HEK293 (cell line): ENCODE measurements at regions not wholly inside any gene's neighbourhood (a gene's known extent, or its start where the extent isn't known, plus 50 kb on each side); places are given as distances from the start of the nearest gene placed in this dataset.

Experiments used
- CTCF ChIA-PET: fragments of 350-600 bp; formaldehyde crosslinking; extraction: SDS; loops from one replicate; lab custom pipeline; 2021; ENCODE audit warnings: antibody characterized with exemption; lab: Yijun Ruan, JAX
- POLR2A ChIA-PET: fragments of 300-600 bp; formaldehyde crosslinking; extraction: SDS; loops from one replicate; lab custom pipeline; 2020; ENCODE audit warnings: antibody characterized with exemption, inconsistent platforms; lab: Yijun Ruan, JAX
- H3K27ac ChIP-seq: fragments of 200-500 bp; sonication (Bioruptor generic); 2 replicates; pipeline ENCODE4 v1.5.1; 2014; ENCODE audit warnings: low read depth, low read length, control low read depth, inconsistent platforms; ENCODE audit errors: extremely low read depth
- H3K36me3 ChIP-seq, 2 experiments: fragments of 200-500 bp in 1 of 2; sonication (Bioruptor generic) in 1 of 2; 1 replicate in 1 of 2; 2 replicates in 1 of 2; pipeline ENCODE4 v1.5.1; 2014 to 2017; ENCODE audit warnings: inconsistent platforms in 2 of 2, low read length in 2 of 2; ENCODE audit not compliant: control insufficient read depth in 2 of 2, insufficient read depth in 1 of 2
- H3K4me1 ChIP-seq: fragments of 200-500 bp; sonication (Bioruptor generic); 2 replicates; pipeline ENCODE4 v1.5.1; 2014; ENCODE audit warnings: mild to moderate bottlenecking, low read length, inconsistent platforms; ENCODE audit not compliant: control insufficient read depth, insufficient read depth
- H3K4me3 ChIP-seq: 2 replicates; pipeline ENCODE4 v1.5.1; 2011; ENCODE audit warnings: low read depth, mild to moderate bottlenecking, control low read depth, low read length, moderate library complexity
- H3K9me3 ChIP-seq: fragments of 200-500 bp; sonication (Bioruptor generic); 2 replicates; pipeline ENCODE4 v1.5.1; 2014; ENCODE audit warnings: low read depth, low read length, inconsistent platforms; ENCODE audit not compliant: control insufficient read depth, insufficient read depth
- HOXD13 ChIP-seq: sonication (generic); formaldehyde crosslinking; IDR thresholded peaks from 2 replicates; pipeline ENCODE4 v1.8.0; 2022; ENCODE audit warnings: missing genetic modification reagents, borderline replicate concordance
- IKZF3 ChIP-seq: fragments of 450-650 bp; IDR thresholded peaks from 2 replicates; pipeline ENCODE4 v1.5.0; 2018; ENCODE audit warnings: missing biosample characterization, mild to moderate bottlenecking, missing genetic modification characterization, moderate library complexity
- MYNN ChIP-seq: fragments of 450-650 bp; formaldehyde crosslinking; IDR thresholded peaks from 2 replicates; pipeline ENCODE4 v1.5.1; 2016; ENCODE audit warnings: missing biosample characterization, missing genetic modification characterization, borderline replicate concordance
- OVOL3 ChIP-seq: fragments of 450-650 bp; formaldehyde crosslinking; IDR thresholded peaks from 2 replicates; pipeline ENCODE4 v1.5.1; 2016; ENCODE audit warnings: missing biosample characterization, missing genetic modification characterization
- PRDM1 ChIP-seq: fragments of 450-650 bp; formaldehyde crosslinking; IDR thresholded peaks from 2 replicates; pipeline ENCODE4; 2016; ENCODE audit warnings: missing biosample characterization, missing genetic modification characterization
- REPIN1 ChIP-seq: fragments of 450-650 bp; formaldehyde crosslinking; IDR thresholded peaks from 2 replicates; pipeline ENCODE4 v1.5.1; 2017; ENCODE audit warnings: missing biosample characterization, missing genetic modification characterization, low read depth
- ZEB2 ChIP-seq: fragments of 450-650 bp; formaldehyde crosslinking; IDR thresholded peaks from 2 replicates; pipeline ENCODE4 v1.5.1; 2016; ENCODE audit warnings: missing biosample characterization, missing genetic modification characterization
- ZFP69B ChIP-seq: fragments of 450-650 bp; formaldehyde crosslinking; IDR thresholded peaks from 2 replicates; pipeline ENCODE4 v1.5.1; 2016; ENCODE audit warnings: missing biosample characterization, missing genetic modification characterization
- ZNF175 ChIP-seq: fragments of 450-650 bp; formaldehyde crosslinking; IDR thresholded peaks from 2 replicates; pipeline ENCODE4 v1.5.1; 2016; ENCODE audit warnings: missing biosample characterization, missing genetic modification characterization
- ZNF335 ChIP-seq: fragments of 450-650 bp; formaldehyde crosslinking; conservative IDR thresholded peaks from 2 replicates; pipeline ENCODE4 v1.5.1; 2016; ENCODE audit warnings: missing biosample characterization, missing genetic modification characterization
- ZNF433 ChIP-seq: fragments of 450-650 bp; formaldehyde crosslinking; IDR thresholded peaks from 2 replicates; pipeline ENCODE4 v1.5.1; 2016; ENCODE audit warnings: missing biosample characterization, missing genetic modification characterization, low read depth
- ZNF501 ChIP-seq: fragments of 450-650 bp; formaldehyde crosslinking; IDR thresholded peaks from 2 replicates; pipeline ENCODE4 v1.5.1; 2016; ENCODE audit warnings: missing biosample characterization, missing genetic modification characterization
- ZNF514 ChIP-seq: fragments of 450-650 bp; formaldehyde crosslinking; IDR thresholded peaks from 2 replicates; pipeline ENCODE4 v1.5.1; 2016; ENCODE audit warnings: missing biosample characterization, missing genetic modification characterization
- ZNF560 ChIP-seq: fragments of 450-650 bp; formaldehyde crosslinking; IDR thresholded peaks from 2 replicates; pipeline ENCODE4 v1.5.1; 2017; ENCODE audit warnings: missing biosample characterization, missing genetic modification characterization, borderline replicate concordance
- ZNF610 ChIP-seq: fragments of 450-650 bp; formaldehyde crosslinking; IDR thresholded peaks from 2 replicates; pipeline ENCODE4 v1.5.1; 2016; ENCODE audit warnings: missing biosample characterization, missing genetic modification characterization, borderline replicate concordance
- ZNF660 ChIP-seq: fragments of 450-650 bp; IDR thresholded peaks from 2 replicates; pipeline ENCODE4 v1.5.1; 2018; ENCODE audit warnings: missing biosample characterization, mild to moderate bottlenecking, missing genetic modification characterization
- ZNF677 ChIP-seq: fragments of 450-650 bp; IDR thresholded peaks from 2 replicates; pipeline ENCODE4 v1.5.0; 2018; ENCODE audit warnings: missing biosample characterization, mild to moderate bottlenecking, missing genetic modification characterization, moderate library complexity
- ZNF76 ChIP-seq: fragments of 450-650 bp; formaldehyde crosslinking; IDR thresholded peaks from 2 replicates; pipeline ENCODE4; 2016; ENCODE audit warnings: low read depth, missing biosample characterization, missing genetic modification characterization, borderline replicate concordance
- TF ChIP-seq, protein P1 (sequence below): fragments of 450-650 bp; formaldehyde crosslinking; IDR thresholded peaks from 2 replicates; pipeline ENCODE4 v1.5.1; 2016; ENCODE audit warnings: missing biosample characterization, missing genetic modification characterization, borderline replicate concordance
- TF ChIP-seq, protein P2 (sequence below): fragments of 450-650 bp; formaldehyde crosslinking; IDR thresholded peaks from 2 replicates; pipeline ENCODE4 v1.5.1; 2017; ENCODE audit warnings: missing biosample characterization, missing genetic modification characterization
- TF ChIP-seq, protein P3 (sequence below): fragments of 450-650 bp; formaldehyde crosslinking; IDR thresholded peaks from 2 replicates; pipeline ENCODE4 v1.5.1; 2016; ENCODE audit warnings: missing biosample characterization, missing genetic modification characterization

DNA sequence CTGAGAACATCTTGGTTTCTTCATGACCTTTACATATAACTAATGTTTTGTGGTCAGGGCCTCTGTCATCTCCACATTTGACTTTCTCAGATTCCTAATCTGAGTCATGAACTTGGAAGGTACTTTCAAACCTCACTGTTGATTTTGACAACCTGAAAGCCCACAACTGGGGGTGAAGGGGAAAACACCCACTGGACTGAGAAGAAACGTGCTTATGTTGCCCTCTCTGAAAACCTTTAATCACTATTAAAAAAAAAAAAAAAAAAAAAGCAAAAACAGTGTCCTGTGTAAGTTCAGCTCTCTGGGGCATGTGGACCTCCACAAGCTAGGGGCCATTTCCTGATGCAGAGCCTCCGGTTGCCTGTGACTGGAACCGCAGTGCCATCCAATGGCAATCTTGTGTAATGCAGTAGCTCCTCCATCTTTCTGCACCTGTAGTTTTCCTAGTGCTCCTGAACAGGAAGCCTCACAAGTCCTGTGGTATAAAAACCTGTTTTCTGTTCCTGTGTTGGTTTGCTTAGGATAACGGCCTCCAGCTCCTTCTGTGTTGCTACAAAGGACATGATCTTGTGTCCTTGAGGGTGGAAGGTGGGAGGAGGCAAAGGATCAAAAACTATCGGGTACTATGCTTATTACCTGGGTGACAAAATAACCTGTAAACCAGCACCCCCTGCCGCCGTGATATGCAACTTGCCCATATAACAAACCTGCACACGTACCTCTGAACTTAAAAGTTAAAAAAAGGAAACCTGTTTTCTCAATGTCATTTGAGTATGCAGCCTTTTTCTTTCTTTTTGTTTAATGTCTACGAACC lies 124.5 kb downstream of the ZNF648 start (continued):
- TF ChIP-seq, protein P1, sequence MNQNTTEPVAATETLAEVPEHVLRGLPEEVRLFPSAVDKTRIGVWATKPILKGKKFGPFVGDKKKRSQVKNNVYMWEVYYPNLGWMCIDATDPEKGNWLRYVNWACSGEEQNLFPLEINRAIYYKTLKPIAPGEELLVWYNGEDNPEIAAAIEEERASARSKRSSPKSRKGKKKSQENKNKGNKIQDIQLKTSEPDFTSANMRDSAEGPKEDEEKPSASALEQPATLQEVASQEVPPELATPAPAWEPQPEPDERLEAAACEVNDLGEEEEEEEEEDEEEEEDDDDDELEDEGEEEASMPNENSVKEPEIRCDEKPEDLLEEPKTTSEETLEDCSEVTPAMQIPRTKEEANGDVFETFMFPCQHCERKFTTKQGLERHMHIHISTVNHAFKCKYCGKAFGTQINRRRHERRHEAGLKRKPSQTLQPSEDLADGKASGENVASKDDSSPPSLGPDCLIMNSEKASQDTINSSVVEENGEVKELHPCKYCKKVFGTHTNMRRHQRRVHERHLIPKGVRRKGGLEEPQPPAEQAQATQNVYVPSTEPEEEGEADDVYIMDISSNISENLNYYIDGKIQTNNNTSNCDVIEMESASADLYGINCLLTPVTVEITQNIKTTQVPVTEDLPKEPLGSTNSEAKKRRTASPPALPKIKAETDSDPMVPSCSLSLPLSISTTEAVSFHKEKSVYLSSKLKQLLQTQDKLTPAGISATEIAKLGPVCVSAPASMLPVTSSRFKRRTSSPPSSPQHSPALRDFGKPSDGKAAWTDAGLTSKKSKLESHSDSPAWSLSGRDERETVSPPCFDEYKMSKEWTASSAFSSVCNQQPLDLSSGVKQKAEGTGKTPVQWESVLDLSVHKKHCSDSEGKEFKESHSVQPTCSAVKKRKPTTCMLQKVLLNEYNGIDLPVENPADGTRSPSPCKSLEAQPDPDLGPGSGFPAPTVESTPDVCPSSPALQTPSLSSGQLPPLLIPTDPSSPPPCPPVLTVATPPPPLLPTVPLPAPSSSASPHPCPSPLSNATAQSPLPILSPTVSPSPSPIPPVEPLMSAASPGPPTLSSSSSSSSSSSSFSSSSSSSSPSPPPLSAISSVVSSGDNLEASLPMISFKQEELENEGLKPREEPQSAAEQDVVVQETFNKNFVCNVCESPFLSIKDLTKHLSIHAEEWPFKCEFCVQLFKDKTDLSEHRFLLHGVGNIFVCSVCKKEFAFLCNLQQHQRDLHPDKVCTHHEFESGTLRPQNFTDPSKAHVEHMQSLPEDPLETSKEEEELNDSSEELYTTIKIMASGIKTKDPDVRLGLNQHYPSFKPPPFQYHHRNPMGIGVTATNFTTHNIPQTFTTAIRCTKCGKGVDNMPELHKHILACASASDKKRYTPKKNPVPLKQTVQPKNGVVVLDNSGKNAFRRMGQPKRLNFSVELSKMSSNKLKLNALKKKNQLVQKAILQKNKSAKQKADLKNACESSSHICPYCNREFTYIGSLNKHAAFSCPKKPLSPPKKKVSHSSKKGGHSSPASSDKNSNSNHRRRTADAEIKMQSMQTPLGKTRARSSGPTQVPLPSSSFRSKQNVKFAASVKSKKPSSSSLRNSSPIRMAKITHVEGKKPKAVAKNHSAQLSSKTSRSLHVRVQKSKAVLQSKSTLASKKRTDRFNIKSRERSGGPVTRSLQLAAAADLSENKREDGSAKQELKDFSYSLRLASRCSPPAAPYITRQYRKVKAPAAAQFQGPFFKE: no peak
- TF ChIP-seq, protein P2, sequence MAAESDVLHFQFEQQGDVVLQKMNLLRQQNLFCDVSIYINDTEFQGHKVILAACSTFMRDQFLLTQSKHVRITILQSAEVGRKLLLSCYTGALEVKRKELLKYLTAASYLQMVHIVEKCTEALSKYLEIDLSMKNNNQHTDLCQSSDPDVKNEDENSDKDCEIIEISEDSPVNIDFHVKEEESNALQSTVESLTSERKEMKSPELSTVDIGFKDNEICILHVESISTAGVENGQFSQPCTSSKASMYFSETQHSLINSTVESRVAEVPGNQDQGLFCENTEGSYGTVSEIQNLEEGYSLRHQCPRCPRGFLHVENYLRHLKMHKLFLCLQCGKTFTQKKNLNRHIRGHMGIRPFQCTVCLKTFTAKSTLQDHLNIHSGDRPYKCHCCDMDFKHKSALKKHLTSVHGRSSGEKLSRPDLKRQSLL: no peak
- TF ChIP-seq ZFP69B (tag by site-specific recombination) (no peak), OVOL3 (tag by site-specific recombination) (no peak), ZNF335 (tag by site-specific recombination) (no peak)
- TF ChIP-seq, all 188 proteins: peak for 7

DNA sequence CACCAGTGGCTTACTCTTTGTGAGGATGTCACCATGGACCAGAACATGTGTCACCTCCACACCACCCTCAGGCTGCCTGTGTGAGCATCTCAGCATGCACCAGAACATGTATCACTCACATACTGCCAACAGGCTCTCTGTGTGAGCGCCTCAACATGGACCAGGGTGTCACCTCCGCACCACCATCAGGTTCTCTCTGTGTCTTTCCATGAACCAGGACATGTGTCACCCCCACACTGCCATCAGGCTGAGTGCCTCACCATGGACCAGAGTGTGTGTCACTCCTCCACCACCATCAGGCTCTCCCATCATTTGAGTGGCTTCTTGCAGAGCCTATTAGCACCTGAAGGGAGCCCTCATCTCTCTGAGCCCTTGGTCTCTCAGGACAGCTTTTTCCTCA lies 125.2 kb downstream of the ZNF648 start:
- H3K9me3 ChIP-seq: no peaks in the 10 kb centered on the region
- no peaks in the 10 kb centered on the region for H3K36me3 ChIP-seq
- ChIA-PET CTCF (interaction anchor here (0.6 to 5.7 kb wide), 41 partner anchors 8 to 1971 kb away, joined by 3 to 150 read pairs (median 4); no protein-coding TSS in a partner anchor), POLR2A (interaction anchor here (0.8 kb wide), 1 partner anchor 93 kb away, joined by 7 read pairs; no protein-coding TSS in a partner anchor)
- no peaks in the 10 kb centered on the region for H3K4me1 ChIP-seq
- H3K27ac ChIP-seq: no peak overlapping the region
- no peak for TF ChIP-seq ZNF433 (tag by site-specific recombination)
- TF ChIP-seq ZNF677 (tag by site-specific recombination): no peak
- TF ChIP-seq REPIN1 (tag by site-specific recombination): no peak
- TF ChIP-seq ZEB2 (tag by site-specific recombination): no peak
- TF ChIP-seq ZNF501 (tag by site-specific recombination): no peak
- TF ChIP-seq ZNF335 (tag by site-specific recombination): no peak
- H3K4me3 ChIP-seq: no peak overlapping the region

DNA sequence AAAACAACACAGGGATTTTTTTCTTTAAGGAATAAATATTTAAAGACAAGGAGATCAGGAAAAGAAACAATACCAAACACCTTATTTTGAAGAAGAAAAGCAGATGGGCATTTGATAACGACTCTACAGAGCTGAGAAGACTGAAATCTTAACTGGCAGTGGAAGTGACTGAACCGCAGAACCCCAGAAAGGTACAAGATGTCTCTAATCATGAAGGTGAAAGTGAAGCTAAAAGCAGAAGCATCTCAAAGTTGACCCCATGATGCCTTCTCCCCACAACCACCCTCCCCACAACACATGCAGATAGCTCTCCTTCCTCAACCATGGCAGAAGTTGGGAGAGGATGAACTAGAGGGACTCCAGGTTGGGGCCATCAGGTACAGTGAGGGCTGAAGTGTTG lies 129.6 kb downstream of the ZNF648 start:
- POLR2A ChIA-PET: no interaction called here
- CTCF ChIA-PET: interaction anchor here (0.6 to 2.3 kb wide), 6 partner anchors 12 to 744 kb away, joined by 3 to 13 read pairs (median 4); no protein-coding TSS in a partner anchor
- no peaks in the 10 kb centered on the region for H3K36me3 ChIP-seq
- H3K4me1 ChIP-seq: no peaks in the 10 kb centered on the region
- H3K9me3 ChIP-seq: no peaks in the 10 kb centered on the region
- no peak overlapping the region for H3K4me3 ChIP-seq
- no peak overlapping the region for H3K27ac ChIP-seq
- TF ChIP-seq ZNF514: no peak
- TF ChIP-seq HOXD13: no peak
- TF ChIP-seq ZNF560 (tag by site-specific recombination): no peak
- TF ChIP-seq IKZF3 (tag by site-specific recombination): no peak
- no peak for TF ChIP-seq PRDM1 (tag by site-specific recombination)
- no peak for TF ChIP-seq ZNF175
- TF ChIP-seq, protein P3, sequence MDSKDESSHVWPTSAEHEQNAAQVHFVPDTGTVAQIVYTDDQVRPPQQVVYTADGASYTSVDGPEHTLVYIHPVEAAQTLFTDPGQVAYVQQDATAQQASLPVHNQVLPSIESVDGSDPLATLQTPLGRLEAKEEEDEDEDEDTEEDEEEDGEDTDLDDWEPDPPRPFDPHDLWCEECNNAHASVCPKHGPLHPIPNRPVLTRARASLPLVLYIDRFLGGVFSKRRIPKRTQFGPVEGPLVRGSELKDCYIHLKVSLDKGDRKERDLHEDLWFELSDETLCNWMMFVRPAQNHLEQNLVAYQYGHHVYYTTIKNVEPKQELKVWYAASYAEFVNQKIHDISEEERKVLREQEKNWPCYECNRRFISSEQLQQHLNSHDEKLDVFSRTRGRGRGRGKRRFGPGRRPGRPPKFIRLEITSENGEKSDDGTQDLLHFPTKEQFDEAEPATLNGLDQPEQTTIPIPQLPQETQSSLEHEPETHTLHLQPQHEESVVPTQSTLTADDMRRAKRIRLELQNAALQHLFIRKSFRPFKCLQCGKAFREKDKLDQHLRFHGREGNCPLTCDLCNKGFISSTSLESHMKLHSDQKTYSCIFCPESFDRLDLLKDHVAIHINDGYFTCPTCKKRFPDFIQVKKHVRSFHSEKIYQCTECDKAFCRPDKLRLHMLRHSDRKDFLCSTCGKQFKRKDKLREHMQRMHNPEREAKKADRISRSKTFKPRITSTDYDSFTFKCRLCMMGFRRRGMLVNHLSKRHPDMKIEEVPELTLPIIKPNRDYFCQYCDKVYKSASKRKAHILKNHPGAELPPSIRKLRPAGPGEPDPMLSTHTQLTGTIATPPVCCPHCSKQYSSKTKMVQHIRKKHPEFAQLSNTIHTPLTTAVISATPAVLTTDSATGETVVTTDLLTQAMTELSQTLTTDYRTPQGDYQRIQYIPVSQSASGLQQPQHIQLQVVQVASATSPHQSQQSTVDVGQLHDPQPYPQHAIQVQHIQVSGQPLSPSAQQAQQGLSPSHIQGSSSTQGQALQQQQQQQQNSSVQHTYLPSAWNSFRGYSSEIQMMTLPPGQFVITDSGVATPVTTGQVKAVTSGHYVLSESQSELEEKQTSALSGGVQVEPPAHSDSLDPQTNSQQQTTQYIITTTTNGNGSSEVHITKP (tag by site-specific recombination): no peak
- no peak for TF ChIP-seq MYNN (tag by site-specific recombination)
- TF ChIP-seq ZNF660: no peak
- TF ChIP-seq ZNF76 (tag by site-specific recombination): no peak
- no peak for TF ChIP-seq ZNF610 (tag by site-specific recombination)
